GM18520 (cell line): ENCODE measurements at regions not wholly inside any gene's neighbourhood (a gene's known extent, or its start where the extent isn't known, plus 50 kb on each side); places are given as distances from the start of the nearest gene placed in this dataset.
"Not testable (repeated sequence)": the region's sequence is repeated elsewhere in the genome, so short reads cannot be mapped to it uniquely, and the experiment has no call there.

Source experiments
- ATAC-seq: cut with Tn5 transposase; IDR thresholded peaks from one replicate; pipeline ENCODE4 v1.9.1; 2021; ENCODE audit not compliant: unreplicated experiment

- no peak for ATAC-seq
Measured at GRCh38 chr14:48125654-48126053, 450.2 kb upstream of the MDGA2 start.

GRCh38 chr14:48113713-48114112, 438.3 kb upstream of the MDGA2 start:
- ATAC-seq, result no peak

- ATAC-seq, result no peak
Measured at GRCh38 chr14:48111151-48111550, 435.7 kb upstream of the MDGA2 start.

GRCh38 chr14:48107646-48108045, 432.2 kb upstream of the MDGA2 start:
- no peak for ATAC-seq

GRCh38 chr14:48096897-48097296, 421.5 kb upstream of the MDGA2 start:
- ATAC-seq, result no peak

- ATAC-seq, result no peak
Measured at GRCh38 chr14:48086516-48086915, 411.1 kb upstream of the MDGA2 start.

GRCh38 chr14:48075487-48075886, 400.1 kb upstream of the MDGA2 start:
- no peak for ATAC-seq

GRCh38 chr14:48052973-48053372, 377.6 kb upstream of the MDGA2 start:
- no peak for ATAC-seq

- ATAC-seq, result no peak
Measured at GRCh38 chr14:48035836-48036235, 360.4 kb upstream of the MDGA2 start.

GRCh38 chr14:48027115-48027514, 351.7 kb upstream of the MDGA2 start:
- no peak for ATAC-seq

GRCh38 chr14:48023881-48024280, 348.5 kb upstream of the MDGA2 start:
- ATAC-seq, result no peak

GRCh38 chr14:48011484-48011883, 336.1 kb upstream of the MDGA2 start:
- ATAC-seq, result not testable (repeated sequence)

GRCh38 chr14:48008646-48009045, 333.2 kb upstream of the MDGA2 start:
- ATAC-seq, result no peak

GRCh38 chr14:48005986-48006385, 330.6 kb upstream of the MDGA2 start:
- no peak for ATAC-seq

GRCh38 chr14:47993883-47994282, 318.5 kb upstream of the MDGA2 start:
- no peak for ATAC-seq

GRCh38 chr14:47988175-47988574, 312.8 kb upstream of the MDGA2 start:
- ATAC-seq, result no peak

GRCh38 chr14:47978871-47979270, 303.5 kb upstream of the MDGA2 start:
- no peak for ATAC-seq

GRCh38 chr14:47976139-47976538, 300.7 kb upstream of the MDGA2 start:
- ATAC-seq, result no peak

- ATAC-seq, result no peak
Measured at GRCh38 chr14:47966076-47966810, 290.8 kb upstream of the MDGA2 start.

GRCh38 chr14:47961634-47962033, 286.2 kb upstream of the MDGA2 start:
- no peak for ATAC-seq

- ATAC-seq, result no peak
Measured at GRCh38 chr14:47959740-47960139, 284.3 kb upstream of the MDGA2 start.

- no peak for ATAC-seq
Measured at GRCh38 chr14:47949006-47949405, 273.6 kb upstream of the MDGA2 start.

- ATAC-seq, result no peak
Measured at GRCh38 chr14:47935332-47935731, 259.9 kb upstream of the MDGA2 start.
